Activated CD4-positive, alpha-beta T cell treated with anti-CD3 and anti-CD28 coated beads, Interleukin-2, amount 50 U/mL, for 4 hours (primary cell): ENCODE measurements at regions not wholly inside any gene's neighbourhood (a gene's known extent, or its start where the extent isn't known, plus 50 kb on each side); places are given as distances from the start of the nearest gene placed in this dataset.

Experiments used
- DNase-seq, 2 experiments: peaks; one replicate each; pipeline ENCODE4 v3.0.0-alpha.2; 2020

DNA sequence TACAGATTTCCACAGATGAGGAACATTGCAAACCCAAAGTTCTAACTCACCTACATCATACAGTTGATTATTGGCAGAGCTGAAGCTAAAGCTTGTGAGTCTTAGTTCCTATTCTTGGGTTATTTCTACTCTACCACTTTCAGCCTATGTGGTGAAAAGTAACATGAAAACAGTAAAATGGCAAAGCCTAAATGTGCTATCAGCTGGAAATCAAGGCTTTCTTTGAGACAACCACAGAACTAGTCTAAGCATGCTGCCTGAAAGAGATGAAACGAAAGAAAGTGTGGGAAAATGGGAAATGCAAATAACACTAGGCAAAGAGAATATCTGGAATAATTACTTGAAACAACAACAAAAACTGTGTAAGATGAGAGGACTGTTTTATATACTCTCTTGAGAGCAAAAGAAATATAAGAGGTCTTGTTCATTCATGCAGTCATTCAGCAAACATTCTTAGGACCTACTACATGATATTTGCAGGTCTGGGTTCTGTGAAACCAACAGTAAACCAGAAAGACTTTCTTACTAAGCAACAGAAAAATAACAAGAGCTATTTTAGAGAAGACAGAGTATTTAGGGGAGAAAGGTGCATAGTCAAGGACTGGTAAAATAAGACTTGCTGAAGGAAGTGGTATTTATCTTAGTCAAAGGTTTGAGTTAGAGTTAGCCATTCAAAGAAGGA lies 437.1 kb downstream of the HTR7 start:
- no peak for DNase-seq

GRCh38 chr10:90421874-90422273 lies 436.0 kb downstream of the HTR7 start:
- DNase-seq, result no peak

- no peak for DNase-seq
Measured at GRCh38 chr10:90424730-90425129, 433.1 kb downstream of the HTR7 start.

- DNase-seq, result no peak
Measured at GRCh38 chr10:90430186-90430585, 427.7 kb downstream of the HTR7 start.

DNA sequence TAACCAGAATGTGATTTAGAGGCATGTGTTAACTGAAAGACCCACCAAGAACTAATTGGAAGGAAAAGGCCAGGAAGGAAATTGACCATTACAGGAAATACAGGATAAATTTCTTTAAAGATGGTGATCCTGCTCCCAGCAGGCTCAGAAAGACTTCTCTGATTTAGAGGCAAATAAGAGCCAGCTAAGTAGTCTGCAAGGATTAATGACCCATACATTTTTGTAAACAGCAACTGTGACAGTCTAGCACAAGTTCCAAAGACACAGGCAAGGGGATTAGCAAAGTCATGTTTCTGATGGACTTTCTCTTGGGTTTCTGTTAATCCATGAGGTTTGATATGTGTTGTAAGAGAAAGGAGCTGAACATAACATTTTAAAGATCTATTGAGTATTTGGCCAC lies 425.0 kb downstream of the HTR7 start:
- no peak for DNase-seq

DNA sequence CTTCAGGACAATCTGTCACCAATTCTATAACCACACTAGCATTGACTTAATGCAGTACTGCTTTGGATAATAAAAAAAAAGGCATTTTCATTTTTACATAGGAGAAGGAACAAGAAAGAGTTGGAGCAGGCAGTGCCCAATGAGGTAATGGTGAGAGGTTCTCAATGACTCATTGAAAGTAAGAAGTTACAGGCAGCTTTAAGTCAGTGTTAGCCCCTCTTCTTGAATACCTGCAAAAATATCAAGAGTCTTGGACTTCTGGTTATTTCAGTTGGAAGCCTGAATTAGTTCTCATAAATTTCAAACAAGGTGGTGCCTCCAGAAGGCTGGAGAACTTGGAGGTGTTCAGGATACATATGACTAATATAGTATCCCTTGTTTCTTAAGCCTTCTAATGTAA lies 422.5 kb downstream of the HTR7 start:
- DNase-seq, result no peak

GRCh38 chr10:90437452-90437851 lies 420.4 kb downstream of the HTR7 start:
- no peak for DNase-seq

GRCh38 chr10:90440870-90441269 lies 417.0 kb downstream of the HTR7 start:
- no peak for DNase-seq

DNA sequence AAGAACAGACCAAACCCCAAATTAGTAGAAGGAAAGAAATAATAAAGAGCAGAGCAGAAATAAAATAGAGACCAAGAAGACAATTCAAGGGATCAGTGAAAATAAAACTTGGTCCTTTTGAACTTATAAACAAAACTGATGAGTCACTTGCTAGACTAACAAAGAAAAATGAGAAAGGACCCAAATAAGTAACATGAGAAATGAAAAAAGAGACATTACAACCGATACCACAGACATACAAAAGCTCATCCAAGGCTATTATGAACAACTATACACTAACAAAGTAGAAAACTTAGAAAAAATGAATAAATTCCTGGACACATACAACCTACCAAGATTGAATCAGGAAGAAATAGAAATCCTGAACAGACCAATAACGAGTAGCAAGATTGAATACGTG lies 414.5 kb downstream of the HTR7 start:
- DNase-seq, result no peak

GRCh38 chr10:90447831-90448230 lies 410.0 kb downstream of the HTR7 start:
- DNase-seq, result no peak

DNA sequence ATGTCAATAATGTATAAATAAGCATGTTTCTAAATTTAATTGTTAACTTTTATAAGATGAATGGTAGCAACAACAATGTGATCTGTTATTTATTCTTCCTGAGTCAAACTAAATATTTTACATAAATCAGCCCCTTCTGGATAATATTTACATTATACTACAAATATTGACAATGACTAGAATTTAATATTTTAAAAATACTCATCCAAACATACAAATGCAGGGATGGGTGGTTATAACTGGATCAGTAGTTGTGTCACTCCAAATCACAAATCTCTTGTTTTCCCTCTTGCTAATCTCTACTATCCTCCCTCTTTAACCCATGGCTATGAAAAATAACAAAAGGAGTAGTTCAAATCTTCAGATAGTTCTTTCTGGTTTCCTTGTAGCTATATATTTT lies 407.0 kb downstream of the HTR7 start:
- no peak for DNase-seq

GRCh38 chr10:90451283-90451682 lies 406.6 kb downstream of the HTR7 start:
- DNase-seq, result no peak

- DNase-seq, result no peak
Measured at GRCh38 chr10:90458054-90458453, 399.8 kb downstream of the HTR7 start.

DNA sequence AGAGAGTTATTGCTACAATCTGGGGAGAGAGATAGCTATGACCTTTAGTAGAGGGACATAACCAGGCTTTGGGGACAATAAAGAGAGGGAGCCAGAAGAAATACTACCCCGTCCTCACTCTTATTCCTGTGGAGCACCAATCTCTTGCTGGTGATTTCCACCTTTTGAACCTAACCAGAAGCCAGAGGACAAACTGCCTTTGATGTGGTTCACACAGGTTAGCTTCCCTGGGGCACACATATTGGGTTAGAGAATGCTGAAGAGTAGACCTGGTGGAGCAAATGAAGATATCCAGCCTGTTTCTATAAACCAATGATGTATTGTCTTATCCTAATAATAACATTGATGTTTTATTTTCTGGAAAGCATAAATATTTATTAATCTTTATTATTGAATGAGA lies 399.3 kb downstream of the HTR7 start:
- DNase-seq, result no peak

GRCh38 chr10:90461437-90462155 lies 396.2 kb downstream of the HTR7 start:
- DNase-seq, result no peak

GRCh38 chr10:90462749-90463470 lies 394.9 kb downstream of the HTR7 start:
- DNase-seq, result no peak

GRCh38 chr10:90464329-90464728 lies 393.5 kb downstream of the HTR7 start:
- DNase-seq, result no peak

GRCh38 chr10:90470966-90471365 lies 386.9 kb downstream of the HTR7 start:
- no peak for DNase-seq

- no peak for DNase-seq
Measured at GRCh38 chr10:90480466-90480865, 377.4 kb downstream of the HTR7 start.

DNA sequence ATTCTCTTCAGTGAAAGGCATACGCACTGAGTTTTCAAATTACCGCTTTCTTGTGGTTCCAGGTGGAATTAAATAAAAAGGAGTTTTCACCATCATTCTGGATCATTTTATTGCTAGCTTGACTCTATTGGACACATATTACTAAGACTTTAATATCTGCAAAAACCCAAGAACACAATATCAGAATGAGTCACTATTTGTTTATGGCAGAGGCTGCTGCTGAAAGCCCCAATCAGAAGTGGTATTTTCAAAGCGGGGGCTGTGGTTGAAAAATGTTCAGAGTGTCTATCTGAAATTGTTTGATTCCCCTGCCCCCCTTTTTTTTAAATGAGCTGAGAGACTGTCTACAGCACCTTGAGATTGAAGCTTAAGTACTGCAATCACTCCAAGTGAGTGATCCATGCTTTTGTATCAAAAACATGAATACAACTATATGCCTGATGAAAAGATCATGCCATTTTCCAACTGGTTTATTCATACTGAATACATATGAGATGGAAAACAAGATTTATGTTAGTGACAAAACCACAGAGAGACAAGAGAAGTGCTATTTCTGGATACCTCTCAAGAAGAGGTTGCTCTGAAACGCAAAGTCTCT lies 376.4 kb downstream of the HTR7 start:
- DNase-seq, result no peak

GRCh38 chr10:90484518-90484917 lies 373.3 kb downstream of the HTR7 start:
- no peak for DNase-seq

- no peak for DNase-seq
Measured at GRCh38 chr10:90494183-90494582, 363.7 kb downstream of the HTR7 start.

DNA sequence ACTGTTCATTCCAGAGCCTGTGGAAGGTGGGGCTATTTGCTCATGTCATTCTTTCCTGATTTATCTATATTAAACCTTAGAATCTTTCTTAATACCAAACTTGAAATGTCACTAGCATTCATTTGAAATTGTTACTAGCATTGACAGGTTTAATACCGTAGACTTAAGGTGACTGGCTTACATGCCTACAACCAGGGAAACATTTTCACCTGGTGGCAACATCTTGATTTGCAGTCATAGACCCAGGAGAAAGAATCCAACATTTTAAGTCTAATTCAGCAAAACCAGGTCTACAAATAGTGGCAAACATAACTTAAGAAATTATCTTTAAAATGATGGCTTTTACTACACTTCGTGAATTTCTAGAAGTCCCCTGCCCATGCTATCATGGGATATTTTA lies 353.7 kb downstream of the HTR7 start:
- no peak for DNase-seq

GRCh38 chr10:90526721-90527120 lies 331.1 kb downstream of the HTR7 start:
- no peak for DNase-seq
